NCI-H2107 (cell line): ENCODE measurements at regions not wholly inside any gene's neighbourhood (a gene's known extent, or its start where the extent isn't known, plus 50 kb on each side); places are given as distances from the start of the nearest gene placed in this dataset.
"Not testable (repeated sequence)": the region's sequence is repeated elsewhere in the genome, so short reads cannot be mapped to it uniquely, and the experiment has no call there.

Source experiments
- DNase-seq: peaks from one replicate; lab custom pipeline; 2025; lab: John Stamatoyannopoulos, UW

DNA sequence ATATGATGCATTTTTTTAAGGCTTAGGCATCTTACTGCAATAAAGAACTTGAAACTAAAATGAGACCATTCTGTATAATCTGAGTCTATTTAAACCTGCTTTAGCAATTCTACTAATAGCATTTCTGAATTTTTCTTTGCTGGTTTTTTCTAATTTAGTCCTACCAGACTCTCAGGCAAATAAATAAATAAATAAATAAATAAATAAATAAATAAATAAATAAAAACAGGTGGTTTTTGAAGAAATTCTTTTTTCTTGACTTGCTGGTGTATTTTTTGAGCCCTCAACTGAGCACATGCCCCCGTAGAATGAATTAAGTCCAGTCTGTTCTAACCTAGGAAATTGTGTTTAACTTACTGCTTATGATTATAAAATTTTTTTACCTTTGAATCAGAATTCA, 134.7 kb upstream of the FOXP2 start:
- DNase-seq: no peak

DNA sequence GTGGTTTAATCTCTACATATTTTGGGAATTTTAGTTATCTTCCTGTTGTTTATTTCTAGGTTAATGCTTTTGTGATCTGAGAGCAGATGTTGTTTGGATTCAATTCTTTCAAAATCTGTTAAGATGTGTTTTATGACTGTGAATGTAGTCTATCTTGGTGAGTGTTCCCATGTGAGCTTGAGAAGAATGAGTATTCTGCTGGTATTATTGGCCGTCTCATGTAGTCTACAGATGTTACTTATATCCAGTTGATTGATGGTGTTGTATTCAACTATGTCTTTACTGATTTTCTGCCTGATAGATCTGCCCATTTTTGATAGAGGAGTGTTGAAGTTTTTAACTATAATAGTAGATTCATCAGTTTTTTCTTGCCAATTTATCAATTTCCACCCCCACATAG, 141.4 kb upstream of the FOXP2 start:
- DNase-seq: no peak

DNA sequence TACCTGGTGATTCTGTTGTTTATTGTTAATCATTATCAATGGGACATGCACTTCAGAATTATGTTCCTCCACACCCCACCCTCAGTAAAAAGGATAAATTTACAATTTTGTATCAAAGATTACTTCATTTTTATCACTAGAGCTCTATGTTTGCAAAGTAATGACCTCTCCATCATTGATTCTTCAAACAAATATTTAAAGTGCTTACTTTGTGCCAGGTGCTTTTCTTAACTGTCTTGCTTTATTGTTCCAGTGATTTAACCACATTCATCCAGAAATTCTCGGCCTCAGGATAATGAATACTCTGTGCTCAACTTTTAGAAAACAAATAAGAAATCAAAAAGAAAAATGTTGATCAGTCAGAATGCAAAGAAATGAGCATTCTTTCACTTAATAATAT, 144.9 kb upstream of the FOXP2 start:
- no peak for DNase-seq

DNA sequence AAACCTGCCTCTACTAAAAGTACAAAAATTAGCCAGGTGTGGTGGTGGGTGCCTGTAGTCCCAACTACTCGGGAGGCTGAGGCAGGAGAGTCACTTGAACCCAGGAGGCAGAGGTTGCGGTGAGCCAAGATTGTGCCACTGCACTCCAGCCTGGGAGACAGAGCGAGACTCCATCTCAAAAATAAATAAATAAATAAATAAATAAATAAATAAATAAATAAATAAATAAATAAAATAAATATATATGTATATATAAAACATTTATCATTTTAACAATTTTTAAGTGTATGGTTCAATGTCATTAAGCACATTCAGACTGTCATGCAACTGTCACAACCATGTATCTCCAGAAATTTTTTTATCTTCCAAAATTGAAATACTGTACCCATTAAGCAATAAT, 147.1 kb upstream of the FOXP2 start:
- not testable (repeated sequence) for DNase-seq

DNA sequence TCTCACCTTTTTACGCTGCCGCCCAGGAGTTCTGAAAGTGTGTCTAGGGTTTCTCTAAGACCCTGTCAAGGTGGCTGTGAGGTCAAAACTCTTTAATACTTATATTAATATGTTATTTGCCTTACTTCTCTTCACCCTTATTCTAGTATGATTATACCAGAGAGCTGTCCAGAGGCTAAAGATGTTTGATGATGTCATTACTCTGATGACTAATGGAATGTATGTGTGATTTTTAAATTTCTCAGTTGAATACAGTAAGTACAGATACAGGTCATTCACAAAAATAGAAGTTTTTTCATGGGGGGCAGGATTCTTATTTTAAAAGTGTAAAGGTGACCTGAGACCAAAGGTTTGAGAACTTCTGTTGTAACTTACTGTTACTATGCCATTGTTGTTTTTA, 150.6 kb upstream of the FOXP2 start:
- no peak for DNase-seq

DNA sequence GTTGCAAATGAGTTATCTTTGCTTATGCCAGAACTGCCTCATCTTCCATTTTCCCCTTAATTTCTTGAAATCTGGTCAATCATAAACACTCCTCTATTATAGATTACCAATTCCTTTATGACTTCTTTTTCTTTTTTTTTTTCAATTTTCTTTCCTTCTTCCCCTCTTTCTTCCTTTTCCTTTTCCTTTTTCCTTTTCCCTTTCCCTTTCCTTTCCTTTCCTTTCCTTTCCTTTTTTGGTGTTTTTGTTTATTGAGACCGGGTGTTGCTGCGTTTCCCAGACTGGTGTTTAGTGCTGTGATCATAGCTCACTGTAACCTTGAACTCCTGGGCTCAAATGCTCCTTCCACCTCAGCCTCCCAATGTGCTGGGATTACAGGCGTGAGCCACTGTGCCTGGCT, 151.4 kb upstream of the FOXP2 start:
- DNase-seq: no peak

DNA sequence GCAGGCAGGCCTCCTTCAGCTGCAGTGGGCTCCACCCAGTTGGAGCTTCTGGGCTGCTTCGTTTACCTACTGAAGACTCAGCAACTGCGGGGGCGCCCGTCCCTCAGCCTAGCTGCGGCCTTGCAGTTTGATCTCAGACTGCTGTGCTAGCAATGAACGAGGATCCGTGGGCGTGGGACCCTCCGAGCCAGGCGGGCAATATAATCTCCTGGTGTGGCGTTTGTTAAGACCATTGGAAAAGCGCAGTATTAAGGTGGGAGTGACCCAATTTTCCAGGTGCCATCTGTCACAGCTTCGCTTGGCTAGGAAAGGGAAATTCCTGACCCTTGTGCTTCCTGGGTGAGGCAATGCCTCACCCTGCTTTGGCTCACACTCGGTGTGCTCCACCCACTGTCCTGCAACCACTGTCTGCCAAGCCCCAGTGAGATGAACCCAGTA, 159.2 kb upstream of the FOXP2 start:
- no peak for DNase-seq

DNA sequence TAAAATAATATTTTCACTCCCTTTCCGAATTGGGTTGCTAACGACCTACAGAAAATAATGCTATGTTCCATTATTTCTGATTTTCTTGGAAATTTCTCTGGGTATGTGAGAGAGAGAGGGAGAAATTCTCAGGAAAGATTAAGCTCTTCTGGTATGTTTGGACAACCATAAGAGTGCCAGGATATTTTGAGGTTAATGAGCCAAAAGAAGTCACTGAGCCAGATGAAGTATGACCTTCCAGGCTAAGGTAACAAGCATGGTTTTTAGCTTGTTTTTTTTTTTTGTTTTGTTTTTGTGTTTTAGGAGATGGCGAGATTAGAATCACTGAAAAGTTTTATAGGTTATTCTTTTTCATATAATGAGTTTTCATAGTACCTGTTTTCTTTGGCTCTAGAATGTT, 171.0 kb upstream of the FOXP2 start:
- DNase-seq: no peak

DNA sequence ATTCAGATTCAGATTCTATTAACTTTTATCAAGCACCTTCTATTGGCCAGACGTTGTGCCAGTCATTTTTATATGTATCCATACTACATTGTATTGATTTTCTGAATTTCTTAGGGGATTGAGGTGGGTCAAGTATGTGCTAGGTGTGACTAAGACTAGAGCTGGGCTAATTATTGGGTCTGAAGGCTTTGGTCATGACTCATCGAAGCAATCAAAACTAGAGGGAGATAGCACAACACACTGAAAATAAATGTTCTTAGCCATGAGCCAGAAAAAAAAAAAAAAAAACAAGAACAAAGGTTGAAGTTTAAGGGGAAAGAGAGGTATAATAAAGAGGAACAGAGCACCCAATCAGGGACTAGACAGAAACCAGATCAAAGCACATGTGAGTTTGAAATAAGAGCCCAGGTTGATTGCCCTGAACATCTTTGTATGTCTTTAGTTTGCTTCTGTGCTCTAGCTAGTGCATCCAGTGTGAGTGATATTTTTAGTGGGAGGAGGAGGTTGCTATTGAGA, 171.6 kb upstream of the FOXP2 start:
- no peak for DNase-seq

DNA sequence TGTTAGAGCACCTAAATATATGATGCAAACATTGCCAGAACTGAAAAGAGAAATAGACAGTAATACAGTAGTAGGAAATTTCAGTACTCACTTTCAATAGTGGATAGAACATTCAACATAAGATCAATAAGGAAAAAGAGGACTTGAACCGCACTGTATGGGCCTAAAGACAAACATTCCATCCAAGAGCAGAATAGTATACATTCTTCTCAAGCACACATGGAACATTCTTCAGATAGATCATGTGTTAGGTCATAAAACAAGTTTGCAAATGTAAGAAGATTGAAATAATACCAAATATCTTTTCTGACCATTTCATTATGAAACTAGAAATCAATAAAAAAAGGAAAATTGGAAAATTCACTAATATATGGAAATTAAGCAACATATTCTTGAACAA, 185.4 kb upstream of the FOXP2 start:
- no peak for DNase-seq

DNA sequence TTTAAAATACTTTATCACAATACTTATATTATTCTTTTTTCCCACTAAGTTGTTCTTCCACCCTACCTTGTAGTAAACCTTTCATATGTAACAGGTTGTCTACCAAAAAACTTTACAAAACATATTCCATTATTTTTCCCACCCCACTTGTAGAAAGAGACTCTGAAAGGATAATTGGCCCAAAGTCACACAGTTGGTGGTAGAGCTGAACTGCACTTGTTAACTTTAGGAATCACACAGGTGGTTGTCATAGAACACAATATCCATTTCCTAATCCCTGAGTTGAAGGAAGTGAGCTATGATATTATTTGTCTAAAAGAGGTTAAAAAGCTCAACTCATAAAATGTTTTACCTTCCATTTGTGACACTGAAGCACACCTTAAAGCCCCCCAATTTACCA, 188.8 kb upstream of the FOXP2 start:
- no peak for DNase-seq

DNA sequence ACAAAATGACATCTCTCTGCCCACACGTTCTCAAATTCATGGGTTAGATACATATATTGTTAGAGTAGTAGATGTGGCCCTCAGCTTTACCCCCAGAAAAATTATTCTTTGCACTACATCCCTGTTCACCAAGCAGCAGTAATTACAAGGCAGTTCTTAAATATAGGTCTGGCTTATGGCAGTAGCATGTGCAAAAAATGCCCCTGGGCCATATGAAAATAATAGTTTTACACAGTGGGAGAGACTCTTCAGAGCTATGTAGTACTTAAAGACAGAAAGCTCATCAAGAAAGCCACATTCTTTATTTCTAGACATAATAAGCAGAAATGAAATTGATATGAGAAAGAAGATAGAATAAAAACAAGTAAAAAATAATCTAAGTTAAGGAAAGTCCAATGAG, 196.3 kb upstream of the FOXP2 start:
- no peak for DNase-seq

DNA sequence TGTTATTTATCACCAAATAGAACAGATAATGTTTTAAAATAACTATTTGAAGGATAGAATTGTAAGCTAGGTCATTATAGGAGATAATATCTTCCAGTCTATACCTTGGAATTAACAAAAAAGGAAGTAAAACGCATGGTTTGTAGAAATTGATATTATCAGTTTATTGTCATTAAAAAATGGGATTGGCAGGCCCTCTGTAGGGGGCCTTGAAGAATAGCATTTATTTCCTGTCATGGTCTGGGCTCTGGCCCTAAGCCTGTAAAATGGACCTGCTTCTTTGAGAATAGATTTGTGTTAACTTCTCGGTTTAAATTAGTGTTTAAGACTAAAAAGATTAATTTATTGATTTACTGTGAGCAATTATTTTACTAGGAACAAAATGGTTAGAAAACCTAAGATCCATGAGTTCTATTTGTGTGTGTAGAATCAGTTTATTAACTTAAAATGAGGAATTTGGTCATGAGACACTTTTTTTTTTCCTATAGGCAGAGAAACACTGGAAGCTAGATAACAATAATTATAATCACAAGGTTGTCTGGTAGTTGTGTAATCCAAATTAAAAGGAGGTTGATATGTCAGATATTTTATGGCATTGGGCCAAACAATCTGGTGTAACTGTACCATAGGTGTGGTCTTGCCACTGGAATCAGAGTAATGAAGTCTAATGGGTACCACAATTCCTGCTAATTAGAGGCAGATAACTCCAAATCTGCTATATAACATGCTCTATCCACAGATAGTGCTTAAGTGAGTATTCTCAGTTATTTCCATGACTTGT, 197.4 kb upstream of the FOXP2 start:
- DNase-seq: no peak

DNA sequence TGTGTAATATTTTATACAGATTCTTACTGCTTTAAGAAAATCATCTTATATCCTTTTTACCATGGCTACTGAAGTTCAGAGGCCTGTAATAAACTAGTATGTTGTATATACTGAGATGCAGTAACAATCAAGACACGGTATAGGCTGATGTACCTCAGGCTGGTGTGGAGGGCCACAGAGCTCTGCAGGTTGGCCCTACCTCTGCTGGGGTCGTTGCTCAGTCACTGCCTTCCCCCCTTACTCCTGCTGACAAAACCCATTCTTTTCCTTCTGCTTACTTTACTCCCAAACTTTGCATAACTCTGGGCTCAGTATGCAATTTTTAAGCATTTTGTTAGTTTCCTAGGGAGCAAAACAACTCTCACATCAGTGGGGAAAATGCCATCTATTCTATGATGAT, 200.1 kb upstream of the FOXP2 start:
- DNase-seq: no peak

DNA sequence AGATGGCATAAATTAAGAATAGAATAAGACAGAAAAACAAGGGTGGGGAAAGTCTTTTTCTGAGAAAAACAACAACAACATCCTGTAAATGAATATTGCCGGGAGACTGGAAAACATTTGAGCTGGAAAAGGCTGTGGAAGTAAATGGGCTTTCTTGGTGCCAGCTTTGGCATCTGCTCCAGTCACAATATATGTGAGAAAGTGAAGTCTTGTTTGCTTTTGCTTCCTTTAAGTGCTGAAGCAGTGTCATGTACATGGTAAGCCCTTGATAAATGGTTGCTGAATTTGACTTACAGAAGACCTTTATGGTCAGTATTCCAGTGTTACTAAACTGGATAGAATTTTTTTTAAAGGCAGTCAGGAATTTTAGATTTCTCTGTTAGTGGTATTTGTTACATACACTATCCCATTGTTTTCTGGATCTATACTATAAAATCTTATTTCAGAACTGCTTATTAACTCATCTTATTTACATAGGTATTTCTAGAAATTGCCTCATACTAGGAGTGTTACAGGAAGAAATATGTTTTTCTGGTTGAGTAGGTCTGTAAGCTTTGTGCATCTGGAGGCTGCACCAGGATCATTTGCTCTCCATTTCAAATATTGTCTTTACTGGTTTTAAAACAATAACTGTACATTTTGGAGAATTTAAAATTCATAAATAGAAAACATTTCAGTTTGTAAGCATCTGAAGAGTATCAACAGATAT, 201.7 kb upstream of the FOXP2 start:
- no peak for DNase-seq

DNA sequence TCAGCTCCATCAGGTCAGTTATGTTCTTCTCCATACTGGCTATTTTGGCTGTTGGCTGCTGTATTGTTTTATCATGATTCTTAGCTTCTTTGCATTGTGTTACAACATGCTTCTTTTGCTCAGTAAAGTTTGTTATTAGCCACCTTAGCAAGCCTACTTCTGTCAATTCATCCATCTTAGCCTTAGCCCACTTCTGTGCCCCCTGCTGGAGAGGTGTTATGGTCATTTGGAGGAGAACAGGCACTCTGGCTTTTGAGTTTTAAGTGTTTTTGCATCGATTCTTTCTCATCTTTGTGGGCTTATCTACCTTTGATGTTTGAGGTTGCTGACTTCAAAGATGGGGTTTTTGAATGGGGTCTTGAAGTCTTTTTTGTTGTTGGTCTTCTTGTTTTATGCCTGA, 204.6 kb upstream of the FOXP2 start:
- DNase-seq: no peak

DNA sequence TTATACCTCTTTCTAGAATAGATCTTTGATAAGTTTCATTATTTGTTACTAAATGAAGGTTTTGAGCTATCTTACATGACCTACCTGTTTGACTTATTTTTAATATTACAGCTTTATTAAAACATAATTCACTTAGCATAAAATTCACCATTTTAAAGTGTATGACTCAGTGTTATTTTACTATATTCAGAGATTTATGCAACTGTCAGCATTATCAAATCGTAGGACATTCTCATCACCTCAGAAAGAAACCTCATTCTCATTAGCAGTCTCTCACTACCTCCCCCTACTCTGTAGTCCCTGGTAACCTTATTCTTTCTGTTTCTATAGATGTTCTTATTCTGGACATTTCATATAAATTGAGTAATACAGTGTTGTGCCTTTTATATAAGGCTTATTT, 207.9 kb upstream of the FOXP2 start:
- DNase-seq: no peak

DNA sequence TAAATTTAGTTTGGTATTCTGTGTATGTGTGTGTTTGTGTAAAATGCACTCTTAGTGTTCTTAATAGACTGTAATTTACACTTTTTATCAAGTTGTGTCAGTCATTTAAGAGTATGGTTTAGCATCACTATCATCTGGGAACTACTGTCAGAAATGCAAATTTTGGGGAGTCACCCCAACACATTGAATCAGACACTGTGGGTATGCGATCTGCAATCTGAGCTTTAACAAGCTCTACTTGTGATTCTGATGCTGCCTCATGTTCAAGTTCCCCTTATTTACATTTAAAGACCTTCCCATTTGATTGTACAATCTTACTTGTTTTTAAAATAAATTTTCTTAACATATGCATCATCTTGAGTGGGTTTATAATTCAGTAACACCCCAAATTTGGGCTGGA, 218.1 kb upstream of the FOXP2 start:
- DNase-seq: no peak

DNA sequence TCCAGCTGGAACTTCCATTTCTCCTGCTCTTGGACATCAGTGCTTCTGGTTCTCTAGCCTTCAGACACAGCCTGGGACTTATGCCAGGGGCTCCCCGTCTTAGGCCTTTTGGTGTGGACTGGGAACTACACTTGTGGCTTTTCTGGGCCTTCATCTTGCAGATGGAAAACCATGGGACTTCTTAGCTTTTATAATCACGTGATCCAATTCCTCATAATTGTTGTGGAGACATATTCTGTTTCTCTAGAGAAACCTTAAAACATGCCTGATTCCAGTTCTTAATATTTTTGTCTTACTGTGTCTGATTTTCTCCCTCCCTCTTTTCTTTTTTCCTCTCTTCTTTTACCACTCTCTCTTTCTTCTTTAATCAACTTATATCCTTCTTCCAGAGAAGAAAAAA, 224.2 kb upstream of the FOXP2 start:
- no peak for DNase-seq

DNA sequence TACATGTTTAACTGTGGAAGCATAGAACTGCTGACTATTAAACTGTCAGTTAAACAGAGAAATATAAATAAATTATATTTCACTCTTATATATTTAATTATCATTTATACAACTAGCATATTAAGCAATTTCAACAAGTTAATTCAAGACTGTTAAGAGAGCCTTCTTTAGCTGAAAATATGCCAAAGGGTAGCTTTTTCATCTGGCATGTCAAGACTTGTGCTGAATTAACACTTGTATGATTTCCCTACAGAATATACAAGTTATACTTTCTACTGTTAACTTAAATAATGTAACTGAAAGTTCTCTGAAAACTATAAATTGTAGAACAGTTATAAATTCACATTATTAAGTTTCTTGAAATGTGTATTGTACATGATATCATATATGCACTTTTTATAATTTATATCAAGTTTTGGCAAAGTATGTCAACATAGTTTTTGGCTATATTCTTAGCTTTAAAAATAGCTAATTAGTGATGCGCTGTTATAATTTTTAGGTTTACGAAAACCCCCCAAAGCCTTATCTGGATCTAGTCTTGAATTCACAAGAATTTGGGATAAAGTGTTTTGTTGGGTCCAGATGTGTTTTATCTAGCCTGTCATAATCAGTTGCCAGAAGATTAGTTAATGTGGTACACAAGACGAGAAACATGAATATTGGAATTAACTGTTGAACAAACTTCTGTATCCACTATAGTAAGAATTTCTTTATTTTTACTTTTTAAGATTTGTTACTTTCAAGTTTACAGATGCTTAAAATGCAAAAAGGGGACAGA, 231.1 kb upstream of the FOXP2 start:
- no peak for DNase-seq

DNA sequence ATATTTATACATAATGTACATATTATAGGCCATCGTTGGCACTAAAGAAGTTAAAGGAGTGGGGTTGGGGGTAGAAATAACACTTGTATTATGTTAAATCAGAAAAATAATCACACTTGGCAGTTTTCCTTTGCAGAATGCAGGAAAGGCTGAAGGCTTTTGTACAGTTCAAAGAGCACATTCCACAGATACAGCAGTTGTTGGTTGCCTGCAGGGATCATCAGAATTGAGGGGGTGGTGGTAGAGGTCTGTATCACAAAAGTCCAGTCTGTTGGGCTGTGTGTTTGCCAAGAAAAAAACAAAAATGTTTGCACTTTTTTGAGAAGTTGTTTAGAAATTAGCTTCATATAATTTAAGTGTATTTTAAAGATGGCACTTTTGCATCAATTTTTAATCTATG, 231.8 kb upstream of the FOXP2 start:
- DNase-seq: no peak

DNA sequence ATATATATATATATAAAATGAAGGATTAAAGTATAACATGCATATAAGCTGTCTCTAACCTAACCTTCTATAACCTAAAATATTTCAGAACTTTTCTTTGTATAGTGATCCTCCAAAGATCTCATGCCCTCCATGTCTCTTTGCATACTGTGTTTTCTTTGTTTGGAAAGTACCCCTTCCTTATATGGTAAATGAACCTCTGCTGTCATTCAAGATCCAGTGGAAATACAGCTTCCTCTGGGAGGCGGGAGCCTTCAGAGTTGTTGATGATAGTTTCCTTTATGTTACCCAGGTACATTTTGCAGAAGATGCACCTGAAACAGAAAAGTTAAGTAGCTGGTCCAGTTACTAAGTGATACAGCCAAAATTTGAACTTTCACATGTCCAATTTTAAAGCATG, 233.3 kb upstream of the FOXP2 start:
- DNase-seq: no peak
